MV-4-11 (cell line): ENCODE measurements at regions not wholly inside any gene's neighbourhood (a gene's known extent, or its start where the extent isn't known, plus 50 kb on each side); places are given as distances from the start of the nearest gene placed in this dataset.
A peak's percentile ranks its signal among the peaks of the same experiment; 100 is the strongest.
"Not testable (repeated sequence)": the region's sequence is repeated elsewhere in the genome, so short reads cannot be mapped to it uniquely, and the experiment has no call there.

Source experiments
- DNase-seq: peaks from one replicate; lab custom pipeline; 2025; lab: John Stamatoyannopoulos, UW

- DNase-seq, result no peak
These were observed 51.8 kb downstream of the POM121L12 start for GRCh38 chr7:53087274-53087673.

- no peak for DNase-seq
These were observed 58.8 kb downstream of the POM121L12 start for GRCh38 chr7:53094191-53094590.

- DNase-seq, result no peak
These were observed 59.4 kb downstream of the POM121L12 start for GRCh38 chr7:53094827-53095226.

GRCh38 chr7:53095731-53096501, 60.5 kb downstream of the POM121L12 start:
- no peak for DNase-seq

GRCh38 chr7:53100091-53100490, 64.7 kb downstream of the POM121L12 start:
- no peak for DNase-seq

- no peak for DNase-seq
These were observed 65.6 kb downstream of the POM121L12 start for GRCh38 chr7:53101026-53101425.

- peak; percentile 27 for DNase-seq
These were observed 75.0 kb downstream of the POM121L12 start for GRCh38 chr7:53110425-53110824.

GRCh38 chr7:53111031-53111430, 75.6 kb downstream of the POM121L12 start:
- DNase-seq, result no peak

GRCh38 chr7:53113424-53113823, 78.0 kb downstream of the POM121L12 start:
- no peak for DNase-seq

- no peak for DNase-seq
These were observed 84.1 kb downstream of the POM121L12 start for GRCh38 chr7:53119514-53119941.

- no peak for DNase-seq
These were observed 85.9 kb downstream of the POM121L12 start for GRCh38 chr7:53121374-53121773.

GRCh38 chr7:53131697-53132096, 96.3 kb downstream of the POM121L12 start:
- DNase-seq, result no peak

GRCh38 chr7:53151496-53151895, 116.1 kb downstream of the POM121L12 start:
- no peak for DNase-seq

- DNase-seq, result not testable (repeated sequence)
These were observed 151.8 kb downstream of the POM121L12 start for GRCh38 chr7:53187184-53187583.

- DNase-seq, result no peak
These were observed 155.8 kb downstream of the POM121L12 start for GRCh38 chr7:53191191-53191695.

- DNase-seq, result no peak
These were observed 156.5 kb downstream of the POM121L12 start for GRCh38 chr7:53191836-53192443.

GRCh38 chr7:53205006-53205405, 169.6 kb downstream of the POM121L12 start:
- no peak for DNase-seq

GRCh38 chr7:53209129-53209528, 173.7 kb downstream of the POM121L12 start:
- no peak for DNase-seq

- DNase-seq, result no peak
These were observed 179.0 kb downstream of the POM121L12 start for GRCh38 chr7:53214463-53214862.

GRCh38 chr7:53218730-53219504, 183.5 kb downstream of the POM121L12 start:
- DNase-seq, result no peak

GRCh38 chr7:53229202-53229601, 193.8 kb downstream of the POM121L12 start:
- no peak for DNase-seq

GRCh38 chr7:53237344-53237913, 202.0 kb downstream of the POM121L12 start:
- DNase-seq, result no peak
